GM20000 (cell line): ENCODE measurements at regions not wholly inside any gene's neighbourhood (a gene's known extent, or its start where the extent isn't known, plus 50 kb on each side); places are given as distances from the start of the nearest gene placed in this dataset.

Experiments
- DNase-seq: peaks from one replicate; pipeline ENCODE4 v3.0.0; 2012; ENCODE audit warnings: low spot score
- CTCF ChIP-seq: IDR thresholded peaks from 2 replicates; pipeline ENCODE4 v1.5.1; 2012; ENCODE audit warnings: mild to moderate bottlenecking, control low read depth; ENCODE audit errors: extremely low read depth, missing control alignments

DNA sequence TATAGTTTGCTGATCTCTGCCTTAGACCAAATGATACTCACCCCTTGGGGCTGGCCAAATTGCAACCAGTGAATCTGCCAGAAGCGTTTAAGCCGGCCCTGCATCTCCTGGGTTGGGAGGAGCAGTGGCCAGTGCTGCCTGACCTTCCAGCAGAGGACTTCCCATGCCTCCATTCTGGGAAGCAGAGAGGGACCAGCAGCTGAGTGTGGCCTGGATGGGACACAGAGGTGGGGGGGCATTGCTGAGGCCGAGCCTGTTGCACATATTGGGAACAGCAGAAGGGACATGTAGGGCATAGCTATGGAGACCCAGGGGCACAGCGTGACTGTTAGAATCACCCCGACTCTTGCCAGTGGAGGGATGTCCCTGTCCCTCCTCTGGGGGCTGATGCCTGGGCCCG, 93.3 kb downstream of the CPZ start:
- no peak for DNase-seq
- TF ChIP-seq CTCF, result no peak

DNA sequence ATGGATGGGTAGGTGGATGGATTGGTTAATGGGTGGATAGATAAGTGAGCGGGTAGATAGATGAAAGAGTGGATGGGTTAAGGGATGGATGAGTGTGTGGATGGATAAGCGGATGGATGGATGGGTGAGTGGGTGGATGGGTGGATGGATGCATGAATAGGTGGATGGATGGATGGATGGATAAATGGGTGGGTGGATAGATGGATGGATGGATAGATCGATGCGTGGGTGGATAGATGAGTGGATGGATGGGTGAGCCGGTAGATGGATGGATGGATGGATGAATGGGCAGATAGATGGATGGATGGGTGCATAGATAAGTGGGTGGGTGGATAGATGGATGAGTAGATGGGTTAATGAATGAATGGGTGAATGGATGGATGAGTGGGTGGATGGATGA, 90.9 kb downstream of the CPZ start:
- TF ChIP-seq CTCF, result no peak
- no peak for DNase-seq

- no peak for TF ChIP-seq CTCF
- no peak for DNase-seq
Measured at GRCh38 chr4:8682725-8683124, 90.2 kb downstream of the CPZ start.

- no peak for DNase-seq
- TF ChIP-seq CTCF, result no peak
Measured at GRCh38 chr4:8682296-8682695, 89.7 kb downstream of the CPZ start.

DNA sequence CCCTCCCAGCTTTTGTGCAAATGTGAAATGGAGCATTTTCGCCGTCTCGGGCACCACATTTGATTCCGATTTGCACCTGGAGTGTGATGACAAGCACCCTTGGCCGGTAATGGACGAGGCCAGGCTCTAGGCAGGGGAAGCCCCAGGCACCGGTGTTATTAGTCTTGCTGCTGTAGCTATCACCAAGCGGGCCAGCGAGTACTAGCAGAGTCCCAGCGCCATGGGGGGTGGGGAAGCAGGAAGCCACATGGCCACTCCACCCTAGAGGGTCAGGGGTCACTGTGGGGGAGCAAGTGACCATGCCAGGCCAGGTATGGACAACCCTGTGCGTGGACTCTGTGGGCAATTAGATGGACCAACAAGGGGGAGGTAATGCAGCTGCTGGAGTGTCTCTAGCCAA, 88.8 kb downstream of the CPZ start:
- no peak for TF ChIP-seq CTCF
- no peak for DNase-seq

DNA sequence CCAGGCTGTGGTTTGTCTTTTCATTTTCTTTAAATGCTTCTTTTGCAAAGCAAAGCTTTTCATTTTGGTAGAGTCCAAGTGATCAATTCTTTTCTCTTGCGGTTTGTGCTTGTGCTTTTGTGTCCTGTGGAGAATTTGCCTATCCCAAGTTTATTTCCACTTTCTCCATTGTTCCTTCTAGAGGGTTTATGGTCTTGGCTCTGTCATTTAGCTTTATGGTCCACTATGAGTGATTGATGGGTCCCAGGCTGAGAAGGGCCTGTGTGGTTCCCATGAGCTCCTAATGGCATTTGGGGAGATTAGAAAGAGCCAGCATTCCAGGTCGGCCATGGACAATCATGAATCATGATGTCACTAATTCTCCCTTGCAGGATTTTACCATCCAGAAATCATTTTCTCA, 86.5 kb downstream of the CPZ start:
- TF ChIP-seq CTCF, result no peak
- DNase-seq, result no peak

DNA sequence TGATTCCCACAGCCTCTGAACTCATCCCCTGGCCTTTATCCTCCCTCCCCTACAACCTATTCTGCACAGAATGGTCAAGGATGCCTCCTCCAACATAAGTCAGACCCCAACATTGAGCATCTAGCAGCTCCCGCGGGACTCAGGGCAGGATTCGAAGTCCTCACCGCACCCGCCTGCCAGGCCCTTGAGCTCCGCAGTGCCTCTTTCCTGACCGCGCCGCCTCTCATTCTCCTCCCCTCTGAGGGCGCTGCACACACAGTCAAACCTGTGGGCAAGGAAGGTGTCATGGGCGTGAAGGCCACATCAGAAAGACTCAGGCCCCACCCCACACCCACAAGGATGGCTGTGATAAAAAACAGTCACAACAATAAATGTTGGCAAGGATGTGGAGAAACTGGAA, 84.1 kb downstream of the CPZ start:
- DNase-seq, result no peak
- no peak for TF ChIP-seq CTCF
